A549 (cell line): ENCODE measurements at regions not wholly inside any gene's neighbourhood (a gene's known extent, or its start where the extent isn't known, plus 50 kb on each side); places are given as distances from the start of the nearest gene placed in this dataset.
"Not testable (repeated sequence)": the region's sequence is repeated elsewhere in the genome, so short reads cannot be mapped to it uniquely, and the experiment has no call there.

Experiments used
- ATAC-seq, 2 experiments: fragments of 200-7000 bp in 1 of 2; fragments of >200 bp in 1 of 2; cut with Nextera tagmentation in 1 of 2; cut with Tn5 transposase in 1 of 2; 3 replicates each; pipeline versions ENCODE4 v1.8.0 to v1.9.1; 2018 to 2020; ENCODE audit warnings: mild to moderate bottlenecking in 1 of 2, moderate library complexity in 1 of 2
- CTCF ChIA-PET: fragments of 300-600 bp; sonication (Branson Sonifier 250); formaldehyde crosslinking; extraction: SDS; loops from one replicate; lab custom pipeline; 2021; ENCODE audit warnings: antibody characterized with exemption, inconsistent platforms; lab: Yijun Ruan, JAX
- POLR2A ChIA-PET: fragments of 350-600 bp; formaldehyde crosslinking; extraction: SDS; loops from one replicate; lab custom pipeline; 2021; ENCODE audit warnings: antibody characterized with exemption, inconsistent platforms; lab: Yijun Ruan, JAX
- DNase-seq, 2 experiments: peaks; one replicate each; pipeline versions ENCODE4 v3.0.0 to v3.0.0-alpha.2; 2011 to 2016; ENCODE audit warnings: low read depth in 1 of 2, low spot score in 1 of 2
- FAIRE-seq: peaks from 2 replicates; lab custom pipeline; 2011; peaks lifted over from hg19 to GRCh38; lab: Jason Lieb, UNC
- H3K27ac ChIP-seq, 2 experiments: fragments of >200 bp; sonication (Bioruptor Twin); formaldehyde crosslinking; 3 replicates each; pipeline ENCODE4 v1.5.1; 2016 to 2017
- H3K4me1 ChIP-seq: fragments of >200 bp; sonication (Bioruptor Twin); formaldehyde crosslinking; 3 replicates; pipeline ENCODE4 v1.6.1; 2016
- H3K4me2 ChIP-seq: fragments of >200 bp; sonication (Bioruptor Twin); formaldehyde crosslinking; 3 replicates; pipeline ENCODE4 v1.6.1; 2016
- H3K4me3 ChIP-seq: fragments of >200 bp; sonication (Bioruptor Twin); formaldehyde crosslinking; 3 replicates; pipeline ENCODE4 v1.5.1; 2016
- H3K9me3 ChIP-seq: fragments of >200 bp; sonication (Bioruptor Twin); formaldehyde crosslinking; 3 replicates; pipeline ENCODE4 v1.6.1; 2016
- ATOH8 ChIP-seq: fragments of 250-450 bp; sonication (Bioruptor Pico); IDR thresholded peaks from 2 replicates; pipeline ENCODE4 v1.5.0; 2020; ENCODE audit warnings: low read depth, mild to moderate bottlenecking, moderate library complexity
- BCL3 ChIP-seq: fragments of >200 bp; sonication (Bioruptor Twin); formaldehyde crosslinking; IDR thresholded peaks from 3 replicates; pipeline ENCODE4 v1.6.1; 2016
- BHLHE40 ChIP-seq: IDR thresholded peaks from 2 replicates; pipeline ENCODE4 v1.6.1; 2012; ENCODE audit warnings: low read depth, low read length, inconsistent platforms
- CEBPB ChIP-seq, 2 experiments: fragments of >200 bp in 1 of 2; sonication (Bioruptor Twin) in 1 of 2; formaldehyde crosslinking in 1 of 2; IDR thresholded peaks; 2 replicates each; pipeline ENCODE4 v1.6.1; 2012 to 2016
- CTCF ChIP-seq: fragments of >200 bp; sonication (Bioruptor Twin); formaldehyde crosslinking; IDR thresholded peaks from 3 replicates; pipeline ENCODE4 v1.5.1; 2016
- EHMT2 ChIP-seq: fragments of 200-600 bp; sonication (generic); IDR thresholded peaks from 2 replicates; pipeline ENCODE4 v1.6.1; 2016; ENCODE audit warnings: antibody characterized with exemption, low read depth, mild to moderate bottlenecking, moderate library complexity
- GATA3 ChIP-seq: IDR thresholded peaks from 2 replicates; pipeline ENCODE4 v1.6.1; 2012; ENCODE audit warnings: borderline replicate concordance
- HOXB5 ChIP-seq: fragments of 250-450 bp; sonication (Bioruptor Pico); IDR thresholded peaks from 2 replicates; pipeline ENCODE4 v1.5.0; 2020; ENCODE audit warnings: mild to moderate bottlenecking, moderate library complexity
- JUNB ChIP-seq: fragments of >200 bp; sonication (Bioruptor Twin); formaldehyde crosslinking; IDR thresholded peaks from 2 replicates; pipeline ENCODE4 v1.6.1; 2016
- KDM5A ChIP-seq: fragments of 200-600 bp; sonication (generic); IDR thresholded peaks from 2 replicates; pipeline ENCODE4 v1.6.1; 2016; ENCODE audit warnings: antibody characterized with exemption, mild to moderate bottlenecking
- MAZ ChIP-seq: fragments of 150-350 bp; IDR thresholded peaks from 2 replicates; pipeline ENCODE4 v1.6.1; 2014; ENCODE audit warnings: antibody characterized with exemption, low read depth, low read length, borderline replicate concordance
- MYC ChIP-seq: IDR thresholded peaks from 2 replicates; pipeline ENCODE4 v1.6.1; 2012; ENCODE audit warnings: mild to moderate bottlenecking, inconsistent platforms, low read length, improper control_type of control experiment, borderline replicate concordance
- NFE2L2 ChIP-seq: fragments of 150-350 bp; conservative IDR thresholded peaks from 2 replicates; pipeline ENCODE4 v1.6.1; 2014; ENCODE audit warnings: low read length
- NPAS2 ChIP-seq: fragments of 250-450 bp; sonication (Bioruptor Pico); IDR thresholded peaks from 2 replicates; pipeline ENCODE4 v1.8.0; 2022; ENCODE audit warnings: mild to moderate bottlenecking, moderate library complexity, borderline replicate concordance
- POLR2AphosphoS2 ChIP-seq: conservative IDR thresholded peaks from 2 replicates; pipeline ENCODE4 v1.6.1; 2012; ENCODE audit warnings: low read length, improper control_type of control experiment, inconsistent platforms
- RAD21 ChIP-seq, 2 experiments: fragments of >200 bp in 1 of 2; sonication (Bioruptor Twin) in 1 of 2; formaldehyde crosslinking in 1 of 2; IDR thresholded peaks in 1 of 2; conservative IDR thresholded peaks in 1 of 2; 2 replicates in 1 of 2; 3 replicates in 1 of 2; pipeline ENCODE4 v1.6.1; 2012 to 2018; ENCODE audit warnings: inconsistent platforms in 1 of 2
- RCOR1 ChIP-seq: fragments of 150-350 bp; IDR thresholded peaks from 2 replicates; pipeline ENCODE4 v1.6.1; 2014; ENCODE audit warnings: antibody characterized with exemption, low read length, low read depth
- SMC3 ChIP-seq: fragments of >200 bp; sonication (Bioruptor Twin); formaldehyde crosslinking; IDR thresholded peaks from 3 replicates; pipeline ENCODE4 v1.6.1; 2018; ENCODE audit warnings: inconsistent platforms
- TP53 ChIP-seq: fragments of 250-450 bp; sonication (Bioruptor Pico); IDR thresholded peaks from 2 replicates; pipeline ENCODE4 v1.5.0; 2021; ENCODE audit warnings: mild to moderate bottlenecking, moderate library complexity
- USF2 ChIP-seq: fragments of 450-650 bp; IDR thresholded peaks from 2 replicates; pipeline ENCODE4 v1.6.1; 2014; ENCODE audit warnings: antibody characterized with exemption
- ZFP36 ChIP-seq: fragments of 450-650 bp; IDR thresholded peaks from 2 replicates; pipeline ENCODE4 v1.6.1; 2014; ENCODE audit warnings: borderline replicate concordance; ENCODE audit not compliant: partially characterized antibody
- ZNF302 ChIP-seq: fragments of 250-450 bp; sonication (Bioruptor Pico); IDR thresholded peaks from 2 replicates; pipeline ENCODE4 v1.9.0; 2021; ENCODE audit warnings: inconsistent platforms, mild to moderate bottlenecking, moderate library complexity
- ZSCAN20 ChIP-seq: fragments of 250-450 bp; sonication (Bioruptor Pico); IDR thresholded peaks from 2 replicates; pipeline ENCODE4 v1.8.0; 2022; ENCODE audit warnings: mild to moderate bottlenecking, moderate library complexity
- WGBS: methylation state at CpG from one replicate; pipeline ENCODE4 v1.1.6; 2017; ENCODE audit errors: missing lambda C conversion rate; 5-methylcytosine and 5-hydroxymethylcytosine counted together

- no peaks in the 10 kb centered on the region for H3K4me1 ChIP-seq
- H3K4me2 ChIP-seq = no peak overlapping the region
- no peak for TF ChIP-seq ZSCAN20 (CRISPR knock-in tag)
- no peak for TF ChIP-seq BHLHE40
- no peak for TF ChIP-seq NPAS2 (CRISPR knock-in tag)
- no peak for TF ChIP-seq MAZ
- no peak for TF ChIP-seq SMC3
- ChIA-PET POLR2A (no interaction called here), CTCF (no interaction called here)
- ATAC-seq (no peak), FAIRE-seq (no peak), DNase-seq (no peak)
- 0% methylated on average over 1 of the region's 1 CpG for WGBS
- H3K4me3 ChIP-seq = no peak overlapping the region
- no peaks in the 10 kb centered on the region for H3K9me3 ChIP-seq
- no peak overlapping the region for H3K27ac ChIP-seq
These were observed 147.9 kb downstream of the TFAP2B start for GRCh38 chr6:50966532-50966931.

- POLR2A ChIA-PET = no interaction called here
- ATAC-seq (no peak), FAIRE-seq (no peak), DNase-seq (no peak)
- TF ChIP-seq POLR2AphosphoS2 = no peak
- TF ChIP-seq CEBPB (IDR thresholded peaks at IDR 0.05) = no peak
- no peak for TF ChIP-seq NPAS2 (CRISPR knock-in tag)
- no peak for TF ChIP-seq MYC
- Histone ChIP-seq H3K4me3 (no peak overlapping the region), H3K9me3 (no peaks in the 10 kb centered on the region), H3K4me2 (no peak overlapping the region), H3K4me1 (no peaks in the 10 kb centered on the region), H3K27ac (no peak overlapping the region)
- CTCF ChIA-PET = interaction anchor here (0.6 kb wide), 1 partner anchor 57 kb away, joined by 3 read pairs; no protein-coding TSS in a partner anchor
These were observed 148.3 kb downstream of the TFAP2B start for GRCh38 chr6:50966986-50967385.

GRCh38 chr6:50968246-50968645 is 149.6 kb downstream of the TFAP2B start:
- DNase-seq, CTCF ChIA-PET, H3K4me2 ChIP-seq, H3K4me3 ChIP-seq, H3K4me1 ChIP-seq, H3K9me3 ChIP-seq, FAIRE-seq, ATAC-seq, POLR2A ChIA-PET, H3K27ac ChIP-seq: not testable (repeated sequence)
- 57% methylated on average over 5 of the region's 5 CpGs for WGBS

- FAIRE-seq (no peak), DNase-seq (no peak), ATAC-seq (no peak)
- TF ChIP-seq USF2 (no peak), NFE2L2 (no peak), CTCF (no peak), MAZ (no peak)
- CTCF ChIA-PET = no interaction called here
- Histone ChIP-seq H3K27ac (no peak overlapping the region), H3K4me2 (no peak overlapping the region), H3K4me1 (no peaks in the 10 kb centered on the region), H3K4me3 (no peak overlapping the region), H3K9me3 (no peaks in the 10 kb centered on the region)
- 0% methylated on average over 1 of the region's 1 CpG for WGBS
- POLR2A ChIA-PET = no interaction called here
These were observed 152.2 kb downstream of the TFAP2B start for GRCh38 chr6:50970908-50971307.

- FAIRE-seq (no peak), ATAC-seq (no peak), DNase-seq (no peak)
- Histone ChIP-seq H3K9me3 (no peaks in the 10 kb centered on the region), H3K27ac (no peak overlapping the region), H3K4me2 (no peak overlapping the region), H3K4me1 (no peaks in the 10 kb centered on the region), H3K4me3 (no peak overlapping the region)
- POLR2A ChIA-PET = no interaction called here
- CTCF ChIA-PET = no interaction called here
- 42% methylated on average over 2 of the region's 2 CpGs for WGBS
- TF ChIP-seq GATA3 (no peak), MYC (no peak), RAD21 (conservative IDR thresholded peaks at IDR 0.05 in 1 of 2, IDR thresholded peaks at IDR 0.05 in 1 of 2) (no peak), RCOR1 (no peak), KDM5A (no peak), TP53 (no peak), EHMT2 (no peak), BCL3 (no peak), HOXB5 (CRISPR knock-in tag) (no peak), ATOH8 (CRISPR knock-in tag) (no peak), JUNB (no peak), ZFP36 (no peak), ZNF302 (no peak), USF2 (no peak), BHLHE40 (no peak)
These were observed 154.8 kb downstream of the TFAP2B start for GRCh38 chr6:50973464-50973863.
